PC-9 (cell line): ENCODE measurements at regions not wholly inside any gene's neighbourhood (a gene's known extent, or its start where the extent isn't known, plus 50 kb on each side); places are given as distances from the start of the nearest gene placed in this dataset.

Experiments used
- CTCF ChIP-seq: fragments of 200-600 bp; sonication (generic); conservative IDR thresholded peaks from 2 replicates; pipeline ENCODE4 v1.6.1; 2017; ENCODE audit warnings: mixed run types, antibody characterized with exemption, mild to moderate bottlenecking, moderate library complexity
- EZH2 ChIP-seq: fragments of 200-600 bp; sonication (generic); IDR thresholded peaks from 2 replicates; pipeline ENCODE4 v1.8.0; 2017; ENCODE audit warnings: antibody characterized with exemption, low read depth

- TF ChIP-seq CTCF: no peak
- no peak for TF ChIP-seq EZH2
Observed at GRCh38 chr14:61891170-61891569, 128.9 kb downstream of the SNAPC1 start.
